Transverse colon (tissue), 4 donors: ENCODE measurements at regions not wholly inside any gene's neighbourhood (a gene's known extent, or its start where the extent isn't known, plus 50 kb on each side); places are given as distances from the start of the nearest gene placed in this dataset.

Experiments used
- CTCF ChIP-seq, 5 experiments: fragments of 200-600 bp in 3 of 5; fragments of 450-650 bp in 2 of 5; sonication (generic) in 3 of 5; IDR thresholded peaks; 1 replicate in 2 of 5; 2 replicates in 3 of 5; pipeline ENCODE4 v1.5.1; 2016 to 2017; ENCODE audit warnings: antibody characterized with exemption in 5 of 5, inconsistent platforms in 3 of 5, mild to moderate bottlenecking in 2 of 5, moderate library complexity in 1 of 5
- EP300 ChIP-seq: sonication (generic); formaldehyde crosslinking; IDR thresholded peaks from one replicate; pipeline ENCODE4 v1.6.1; 2017; ENCODE audit warnings: antibody characterized with exemption, low read depth
- POLR2A ChIP-seq: fragments of 450-650 bp; IDR thresholded peaks from one replicate; pipeline ENCODE4 v1.6.1; 2016; ENCODE audit warnings: antibody characterized with exemption, mild to moderate bottlenecking, moderate library complexity
- POLR2AphosphoS5 ChIP-seq, 3 donors: sonication (generic); formaldehyde crosslinking; IDR thresholded peaks; one replicate each; pipeline ENCODE4 v1.6.1; 2016; ENCODE audit warnings: antibody characterized with exemption in 3 of 3

GRCh38 chr18:22504251-22505030 is 86.7 kb upstream of the CTAGE1 start:
- TF ChIP-seq POLR2A = no peak
- TF ChIP-seq CTCF (IDR thresholded peaks at IDR 0.05) = no peak
- TF ChIP-seq EP300 = no peak
- TF ChIP-seq POLR2AphosphoS5 (IDR thresholded peaks at IDR 0.05) = no peak
